SK-N-SH treated with all-trans-retinoic acid at 6 μM for 48 hours (cell line): ENCODE measurements at regions not wholly inside any gene's neighbourhood (a gene's known extent, or its start where the extent isn't known, plus 50 kb on each side); places are given as distances from the start of the nearest gene placed in this dataset.

ENCODE experiments used
- ATAC-seq: fragments of 200-7000 bp; cut with Tn5 transposase; 3 replicates; pipeline ENCODE4 v1.9.1; 2020; ENCODE audit warnings: mild to moderate bottlenecking, moderate library complexity
- ARNTL ChIP-seq: fragments of 450-650 bp; formaldehyde crosslinking; IDR thresholded peaks from 2 replicates; pipeline ENCODE4 v1.5.0; 2020; ENCODE audit warnings: low read depth, mild to moderate bottlenecking, moderate library complexity, borderline replicate concordance
- BACH2 ChIP-seq: fragments of 250-450 bp; sonication (Bioruptor Pico); IDR thresholded peaks from 2 replicates; pipeline ENCODE4 v1.9.0; 2021; ENCODE audit warnings: mild to moderate bottlenecking, borderline replicate concordance
- CREB5 ChIP-seq: fragments of 250-450 bp; sonication (Bioruptor Pico); IDR thresholded peaks from 2 replicates; pipeline ENCODE4 v1.5.1; 2020; ENCODE audit warnings: low read depth, mild to moderate bottlenecking, moderate library complexity
- CSDC2 ChIP-seq: fragments of 250-450 bp; sonication (Bioruptor Pico); IDR thresholded peaks from 2 replicates; pipeline ENCODE4 v1.5.0; 2020; ENCODE audit warnings: mild to moderate bottlenecking, moderate library complexity
- CSRNP3 ChIP-seq: fragments of 250-450 bp; sonication (Bioruptor Pico); IDR thresholded peaks from 2 replicates; pipeline ENCODE4 v1.5.1; 2021; ENCODE audit warnings: mild to moderate bottlenecking, moderate library complexity
- ESRRG ChIP-seq: fragments of 250-450 bp; sonication (Bioruptor Pico); IDR thresholded peaks from 2 replicates; pipeline ENCODE4 v1.6.1; 2021; ENCODE audit warnings: mild to moderate bottlenecking
- GLIS3 ChIP-seq: fragments of 250-450 bp; sonication (Bioruptor Pico); IDR thresholded peaks from 2 replicates; pipeline ENCODE4 v1.5.0; 2020; ENCODE audit warnings: mild to moderate bottlenecking, moderate library complexity
- ISL1 ChIP-seq: fragments of 250-450 bp; sonication (Bioruptor Pico); IDR thresholded peaks from 2 replicates; pipeline ENCODE4 v2.1.2; 2022; ENCODE audit warnings: mild to moderate bottlenecking, moderate library complexity
- OSR1 ChIP-seq: fragments of 250-450 bp; sonication (Bioruptor Pico); IDR thresholded peaks from 2 replicates; pipeline ENCODE4 v1.8.0; 2022; ENCODE audit warnings: moderate library complexity, mild to moderate bottlenecking, inconsistent platforms
- PATZ1 ChIP-seq: fragments of 250-450 bp; sonication (Bioruptor Pico); IDR thresholded peaks from 2 replicates; pipeline ENCODE4 v1.8.0; 2020; ENCODE audit warnings: mild to moderate bottlenecking, moderate library complexity, borderline replicate concordance
- POU6F1 ChIP-seq: fragments of 250-450 bp; sonication (Bioruptor Pico); IDR thresholded peaks from 2 replicates; pipeline ENCODE4 v1.8.0; 2021; ENCODE audit warnings: low read depth, mild to moderate bottlenecking, moderate library complexity, borderline replicate concordance
- RARB ChIP-seq: fragments of 250-450 bp; sonication (Bioruptor Pico); IDR thresholded peaks from 2 replicates; pipeline ENCODE4 v1.8.0; 2021; ENCODE audit warnings: mild to moderate bottlenecking, moderate library complexity
- TCF4 ChIP-seq: fragments of 250-450 bp; sonication (Bioruptor Pico); IDR thresholded peaks from 2 replicates; pipeline ENCODE4 v1.8.0; 2021; ENCODE audit warnings: mild to moderate bottlenecking, moderate library complexity, borderline replicate concordance
- TOX ChIP-seq: fragments of 250-450 bp; sonication (Bioruptor Pico); IDR thresholded peaks from 2 replicates; pipeline ENCODE4 v1.8.0; 2021; ENCODE audit warnings: mild to moderate bottlenecking, moderate library complexity, borderline replicate concordance
- TSHZ2 ChIP-seq: fragments of 250-450 bp; sonication (Bioruptor Pico); IDR thresholded peaks from 2 replicates; pipeline ENCODE4 v1.5.0; 2020; ENCODE audit warnings: mild to moderate bottlenecking, moderate library complexity
- ZFP30 ChIP-seq: fragments of 450-650 bp; formaldehyde crosslinking; IDR thresholded peaks from 2 replicates; pipeline ENCODE4 v1.5.0; 2022; ENCODE audit warnings: mild to moderate bottlenecking, moderate library complexity
- ZNF565 ChIP-seq: fragments of 450-650 bp; formaldehyde crosslinking; conservative IDR thresholded peaks from 2 replicates; pipeline ENCODE4 v1.5.0; 2020; ENCODE audit warnings: low read depth, mild to moderate bottlenecking, moderate library complexity
- ZNF70 ChIP-seq: fragments of 450-650 bp; formaldehyde crosslinking; IDR thresholded peaks from 2 replicates; pipeline ENCODE4 v1.5.0; 2020; ENCODE audit warnings: mild to moderate bottlenecking, moderate library complexity
- ZNF8 ChIP-seq: fragments of 450-650 bp; formaldehyde crosslinking; IDR thresholded peaks from 2 replicates; pipeline ENCODE4 v1.5.0; 2020; ENCODE audit warnings: mild to moderate bottlenecking, moderate library complexity

- no peak for ATAC-seq
- no peak for TF ChIP-seq CSRNP3 (CRISPR knock-in tag)
- TF ChIP-seq ESRRG (CRISPR knock-in tag), result no peak
- no peak for TF ChIP-seq CREB5
- TF ChIP-seq GLIS3, result no peak
- TF ChIP-seq POU6F1 (CRISPR knock-in tag), result no peak
- no peak for TF ChIP-seq ZNF8 (CRISPR knock-in tag)
- no peak for TF ChIP-seq TSHZ2 (CRISPR knock-in tag)
- TF ChIP-seq ZFP30, result no peak
- TF ChIP-seq, all 23 proteins: peak for 0
Observed at GRCh38 chr12:59944177-59944576, 348.3 kb downstream of the SLC16A7 start.

- no peak for ATAC-seq
- TF ChIP-seq TCF4 (CRISPR knock-in tag), result no peak
- TF ChIP-seq, all 23 proteins: peak for 0
Observed at GRCh38 chr12:59946635-59947034, 350.8 kb downstream of the SLC16A7 start.

- TF ChIP-seq ARNTL (CRISPR knock-in tag) (no peak), ESRRG (CRISPR knock-in tag) (no peak), TOX (CRISPR knock-in tag) (no peak), RARB (no peak), CSRNP3 (CRISPR knock-in tag) (no peak), ISL1 (CRISPR knock-in tag) (no peak), OSR1 (CRISPR knock-in tag) (no peak), CREB5 (no peak), ZNF565 (CRISPR knock-in tag) (no peak), TSHZ2 (CRISPR knock-in tag) (no peak), PATZ1 (CRISPR knock-in tag) (no peak), POU6F1 (CRISPR knock-in tag) (no peak), GLIS3 (no peak), CSDC2 (CRISPR knock-in tag) (no peak), ZNF70 (CRISPR knock-in tag) (no peak), ZFP30 (no peak), BACH2 (CRISPR knock-in tag) (no peak)
- ATAC-seq, result no peak
Observed at GRCh38 chr12:59963546-59963945, 367.7 kb downstream of the SLC16A7 start.
